A549 (cell line): ENCODE measurements at regions not wholly inside any gene's neighbourhood (a gene's known extent, or its start where the extent isn't known, plus 50 kb on each side); places are given as distances from the start of the nearest gene placed in this dataset.

Source experiments
- ATAC-seq, 2 experiments: fragments of 200-7000 bp in 1 of 2; fragments of >200 bp in 1 of 2; cut with Nextera tagmentation in 1 of 2; cut with Tn5 transposase in 1 of 2; 3 replicates each; pipeline versions ENCODE4 v1.8.0 to v1.9.1; 2018 to 2020; ENCODE audit warnings: mild to moderate bottlenecking in 1 of 2, moderate library complexity in 1 of 2
- CTCF ChIA-PET: fragments of 300-600 bp; sonication (Branson Sonifier 250); formaldehyde crosslinking; extraction: SDS; loops from one replicate; lab custom pipeline; 2021; ENCODE audit warnings: antibody characterized with exemption, inconsistent platforms; lab: Yijun Ruan, JAX
- POLR2A ChIA-PET: fragments of 350-600 bp; formaldehyde crosslinking; extraction: SDS; loops from one replicate; lab custom pipeline; 2021; ENCODE audit warnings: antibody characterized with exemption, inconsistent platforms; lab: Yijun Ruan, JAX
- DNase-seq, 2 experiments: peaks; one replicate each; pipeline versions ENCODE4 v3.0.0 to v3.0.0-alpha.2; 2011 to 2016; ENCODE audit warnings: low read depth in 1 of 2, low spot score in 1 of 2
- FAIRE-seq: peaks from 2 replicates; lab custom pipeline; 2011; peaks lifted over from hg19 to GRCh38; lab: Jason Lieb, UNC
- H3K27ac ChIP-seq, 2 experiments: fragments of >200 bp; sonication (Bioruptor Twin); formaldehyde crosslinking; 3 replicates each; pipeline ENCODE4 v1.5.1; 2016 to 2017
- H3K4me1 ChIP-seq: fragments of >200 bp; sonication (Bioruptor Twin); formaldehyde crosslinking; 3 replicates; pipeline ENCODE4 v1.6.1; 2016
- H3K4me2 ChIP-seq: fragments of >200 bp; sonication (Bioruptor Twin); formaldehyde crosslinking; 3 replicates; pipeline ENCODE4 v1.6.1; 2016
- H3K4me3 ChIP-seq: fragments of >200 bp; sonication (Bioruptor Twin); formaldehyde crosslinking; 3 replicates; pipeline ENCODE4 v1.5.1; 2016
- H3K9me3 ChIP-seq: fragments of >200 bp; sonication (Bioruptor Twin); formaldehyde crosslinking; 3 replicates; pipeline ENCODE4 v1.6.1; 2016
- CEBPB ChIP-seq, 2 experiments: fragments of >200 bp in 1 of 2; sonication (Bioruptor Twin) in 1 of 2; formaldehyde crosslinking in 1 of 2; IDR thresholded peaks; 2 replicates each; pipeline ENCODE4 v1.6.1; 2012 to 2016
- CHD2 ChIP-seq: fragments of 150-350 bp; IDR thresholded peaks from 2 replicates; pipeline ENCODE4 v1.6.1; 2014; ENCODE audit warnings: low read length; ENCODE audit not compliant: partially characterized antibody
- ESRRA ChIP-seq: fragments of 150-350 bp; IDR thresholded peaks from 2 replicates; pipeline ENCODE4 v1.6.1; 2014; ENCODE audit warnings: mild to moderate bottlenecking, low read length, borderline replicate concordance
- FOSL2 ChIP-seq, 2 experiments: fragments of 450-650 bp in 1 of 2; fragments of >200 bp in 1 of 2; sonication (Bioruptor Twin) in 1 of 2; formaldehyde crosslinking; IDR thresholded peaks; 2 replicates each; pipeline versions ENCODE4 v1.5.0 to v1.6.1; 2016 to 2020; ENCODE audit warnings: mild to moderate bottlenecking in 1 of 2, moderate library complexity in 1 of 2
- HDAC2 ChIP-seq: fragments of 200-600 bp; sonication (generic); IDR thresholded peaks from 2 replicates; pipeline ENCODE4 v1.6.1; 2016
- HEYL ChIP-seq: fragments of 250-450 bp; sonication (Bioruptor Pico); IDR thresholded peaks from 2 replicates; pipeline ENCODE4 v1.8.0; 2021; ENCODE audit warnings: mild to moderate bottlenecking, moderate library complexity
- MAX ChIP-seq: IDR thresholded peaks from 2 replicates; pipeline ENCODE4 v1.6.1; 2012
- RAD21 ChIP-seq, 2 experiments: fragments of >200 bp in 1 of 2; sonication (Bioruptor Twin) in 1 of 2; formaldehyde crosslinking in 1 of 2; IDR thresholded peaks in 1 of 2; conservative IDR thresholded peaks in 1 of 2; 2 replicates in 1 of 2; 3 replicates in 1 of 2; pipeline ENCODE4 v1.6.1; 2012 to 2018; ENCODE audit warnings: inconsistent platforms in 1 of 2
- RCOR1 ChIP-seq: fragments of 150-350 bp; IDR thresholded peaks from 2 replicates; pipeline ENCODE4 v1.6.1; 2014; ENCODE audit warnings: antibody characterized with exemption, low read length, low read depth
- REST ChIP-seq: fragments of 200-600 bp; sonication (generic); IDR thresholded peaks from 2 replicates; pipeline ENCODE4 v1.6.1; 2016; ENCODE audit warnings: antibody characterized with exemption, mild to moderate bottlenecking, moderate library complexity
- RFX5 ChIP-seq: fragments of 450-650 bp; IDR thresholded peaks from 2 replicates; pipeline ENCODE4 v1.7.1; 2014; ENCODE audit warnings: antibody characterized with exemption, mild to moderate bottlenecking, moderate library complexity
- RNF2 ChIP-seq: fragments of 200-600 bp; sonication (generic); IDR thresholded peaks from 2 replicates; pipeline ENCODE4 v1.6.1; 2016; ENCODE audit warnings: low read depth, mild to moderate bottlenecking, antibody characterized with exemption, moderate library complexity, borderline replicate concordance
- TFCP2L1 ChIP-seq: fragments of 250-450 bp; sonication (Bioruptor Pico); IDR thresholded peaks from 2 replicates; pipeline ENCODE4 v1.5.0; 2021; ENCODE audit warnings: mild to moderate bottlenecking
- TP53 ChIP-seq: fragments of 250-450 bp; sonication (Bioruptor Pico); IDR thresholded peaks from 2 replicates; pipeline ENCODE4 v1.5.0; 2021; ENCODE audit warnings: mild to moderate bottlenecking, moderate library complexity
- WGBS: methylation state at CpG from one replicate; pipeline ENCODE4 v1.1.6; 2017; ENCODE audit errors: missing lambda C conversion rate; 5-methylcytosine and 5-hydroxymethylcytosine counted together
- TF ChIP-seq, protein P1 (sequence below): IDR thresholded peaks from 2 replicates; pipeline ENCODE4 v1.6.1; 2012
- TF ChIP-seq, protein P2 (sequence below): IDR thresholded peaks from 2 replicates; pipeline ENCODE4 v1.6.1; 2012; ENCODE audit warnings: low read depth, borderline replicate concordance

- no peak for FAIRE-seq
- POLR2A ChIA-PET, result no interaction called here
Observed at GRCh38 chr15:66897416-66897815, 168.0 kb upstream of the SMAD3 start.

DNA sequence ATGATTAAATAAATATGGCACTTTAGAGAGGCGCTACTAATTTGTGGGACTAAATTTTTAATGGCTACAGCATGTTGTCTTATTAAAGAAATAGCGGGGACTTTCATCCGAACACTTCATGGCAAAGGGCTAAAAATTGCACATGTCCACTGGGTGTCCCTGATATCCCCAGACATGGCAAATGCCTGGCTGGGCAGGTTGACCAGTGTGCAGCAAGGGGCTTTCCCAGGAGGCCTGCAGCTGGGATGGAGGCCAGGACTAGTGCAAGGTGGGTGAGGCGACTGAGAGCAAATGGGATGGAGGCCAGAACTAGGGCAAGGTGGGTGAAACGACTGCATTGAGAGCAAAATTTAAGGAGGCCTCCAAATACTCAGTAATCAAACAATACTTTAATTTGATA, 167.4 kb upstream of the SMAD3 start:
- TF ChIP-seq HDAC2 (no peak), MAX (no peak), REST (no peak), HEYL (no peak), TP53 (no peak)
- TF ChIP-seq, protein P1, sequence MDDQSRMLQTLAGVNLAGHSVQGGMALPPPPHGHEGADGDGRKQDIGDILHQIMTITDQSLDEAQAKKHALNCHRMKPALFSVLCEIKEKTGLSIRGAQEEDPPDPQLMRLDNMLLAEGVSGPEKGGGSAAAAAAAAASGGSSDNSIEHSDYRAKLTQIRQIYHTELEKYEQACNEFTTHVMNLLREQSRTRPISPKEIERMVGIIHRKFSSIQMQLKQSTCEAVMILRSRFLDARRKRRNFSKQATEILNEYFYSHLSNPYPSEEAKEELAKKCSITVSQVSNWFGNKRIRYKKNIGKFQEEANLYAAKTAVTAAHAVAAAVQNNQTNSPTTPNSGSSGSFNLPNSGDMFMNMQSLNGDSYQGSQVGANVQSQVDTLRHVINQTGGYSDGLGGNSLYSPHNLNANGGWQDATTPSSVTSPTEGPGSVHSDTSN, result no peak
- TF ChIP-seq, protein P2, sequence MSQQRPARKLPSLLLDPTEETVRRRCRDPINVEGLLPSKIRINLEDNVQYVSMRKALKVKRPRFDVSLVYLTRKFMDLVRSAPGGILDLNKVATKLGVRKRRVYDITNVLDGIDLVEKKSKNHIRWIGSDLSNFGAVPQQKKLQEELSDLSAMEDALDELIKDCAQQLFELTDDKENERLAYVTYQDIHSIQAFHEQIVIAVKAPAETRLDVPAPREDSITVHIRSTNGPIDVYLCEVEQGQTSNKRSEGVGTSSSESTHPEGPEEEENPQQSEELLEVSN, result no peak
- TF ChIP-seq, all 56 proteins: peak for 0
- ATAC-seq (peak in 1 of 2 experiments; percentile 24; a peak in 1 of 6 replicates), FAIRE-seq (no peak), DNase-seq (no peak)
- 70% methylated on average over 5 of the region's 5 CpGs for WGBS
- Histone ChIP-seq H3K9me3 (no peaks in the 10 kb centered on the region), H3K4me1 (peaks cover 51% of the 10 kb centered on the region), H3K27ac (peak overlapping the region in 1 of 2 experiments; percentile 8; a peak in 1 of 6 replicates), H3K4me3 (no peak overlapping the region), H3K4me2 (no peak overlapping the region)
- CTCF ChIA-PET, result interaction anchor here (3.7 to 17.6 kb wide), 4 partner anchors 12 to 36 kb away, joined by 15 to 261 read pairs (median 79); no protein-coding TSS in a partner anchor
- POLR2A ChIA-PET, result no interaction called here

More at GRCh38 chr15:66897416-66897815, 168.0 kb upstream of the SMAD3 start:
- no peak for TF ChIP-seq CEBPB (IDR thresholded peaks at IDR 0.05)
- TF ChIP-seq MAX, result no peak
- no peak for TF ChIP-seq RNF2
- TF ChIP-seq RAD21 (conservative IDR thresholded peaks at IDR 0.05 in 1 of 2, IDR thresholded peaks at IDR 0.05 in 1 of 2), result no peak
- TF ChIP-seq RFX5, result no peak
- no peak for TF ChIP-seq CHD2
- TF ChIP-seq FOSL2 (IDR thresholded peaks at IDR 0.05), result no peak
- TF ChIP-seq FOSL2 (CRISPR knock-in tag; IDR thresholded peaks at IDR 0.05), result no peak
- no peak for TF ChIP-seq TFCP2L1
- TF ChIP-seq RCOR1, result no peak
- no peak for TF ChIP-seq ESRRA
- TF ChIP-seq, all 56 proteins: peak for 0
- no peak for DNase-seq
- WGBS, result 88% methylated on average over 4 of the region's 4 CpGs
- no peak for ATAC-seq
- H3K4me2 ChIP-seq, result no peak overlapping the region
- H3K9me3 ChIP-seq, result no peaks in the 10 kb centered on the region
- H3K4me3 ChIP-seq, result no peak overlapping the region
- CTCF ChIA-PET, result interaction anchor here (1.4 to 17.6 kb wide), 6 partner anchors 10 to 35 kb away, joined by 4 to 261 read pairs (median 12); no protein-coding TSS in a partner anchor
- peak overlapping the region in 1 of 2 experiments; percentile 27; a peak in 1 of 6 replicates for H3K27ac ChIP-seq
- peaks cover 51% of the 10 kb centered on the region for H3K4me1 ChIP-seq
